A673 (cell line): ENCODE measurements at regions not wholly inside any gene's neighbourhood (a gene's known extent, or its start where the extent isn't known, plus 50 kb on each side); places are given as distances from the start of the nearest gene placed in this dataset.

ENCODE experiments used
- CTCF ChIP-seq: fragments of 300-800, 200-600 bp; sonication (generic); conservative IDR thresholded peaks from 2 replicates; pipeline ENCODE4 v1.5.1; 2017; ENCODE audit warnings: low read depth, mild to moderate bottlenecking, antibody characterized with exemption, low read length, moderate library complexity, mixed read lengths
- EZH2 ChIP-seq: fragments of 200-600 bp; sonication (generic); IDR thresholded peaks from 2 replicates; pipeline ENCODE4 v1.6.1; 2017; ENCODE audit warnings: borderline replicate concordance, low read depth, mild to moderate bottlenecking, mixed read lengths, antibody characterized with exemption, low read length; ENCODE audit not compliant: poor library complexity, severe bottlenecking

GRCh38 chr5:2105141-2105540, 222.4 kb upstream of the IRX4 start:
- TF ChIP-seq CTCF (no peak), EZH2 (no peak)
